Breast epithelium (tissue), 3 donors: ENCODE measurements at regions not wholly inside any gene's neighbourhood (a gene's known extent, or its start where the extent isn't known, plus 50 kb on each side); places are given as distances from the start of the nearest gene placed in this dataset.

Source experiments
- POLR2AphosphoS5 ChIP-seq, 3 donors: sonication (generic); formaldehyde crosslinking; IDR thresholded peaks; one replicate each; pipeline ENCODE4 v1.6.1; 2017; ENCODE audit warnings: antibody characterized with exemption in 3 of 3
- TF ChIP-seq, protein P1 (sequence below), 3 donors: fragments of 450-650 bp; IDR thresholded peaks; one replicate each; pipeline ENCODE4 v1.5.1; 2016 to 2017; ENCODE audit warnings: antibody characterized with exemption in 3 of 3, mild to moderate bottlenecking in 3 of 3, moderate library complexity in 3 of 3

DNA sequence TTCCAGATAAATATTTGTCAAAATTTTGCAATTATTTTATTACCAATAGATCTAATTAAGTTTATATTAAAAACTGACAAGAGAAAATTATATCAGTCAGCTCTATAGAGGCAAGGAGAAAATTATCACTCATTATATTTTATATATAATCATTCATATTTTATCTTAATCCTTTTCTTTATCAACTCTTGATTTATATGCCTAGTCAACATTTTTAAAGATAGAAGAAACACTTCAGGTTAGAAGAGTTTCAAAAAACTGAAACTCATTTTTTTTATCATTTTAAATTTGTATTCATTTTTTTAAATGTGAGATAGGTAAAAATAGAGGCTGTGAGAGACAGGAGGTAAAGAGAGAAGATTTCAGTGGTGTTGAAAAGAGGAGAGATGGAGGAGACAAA lies 217.3 kb upstream of the P2RY1 start:
- no peak for TF ChIP-seq POLR2AphosphoS5 (IDR thresholded peaks at IDR 0.05)
- TF ChIP-seq, protein P1, sequence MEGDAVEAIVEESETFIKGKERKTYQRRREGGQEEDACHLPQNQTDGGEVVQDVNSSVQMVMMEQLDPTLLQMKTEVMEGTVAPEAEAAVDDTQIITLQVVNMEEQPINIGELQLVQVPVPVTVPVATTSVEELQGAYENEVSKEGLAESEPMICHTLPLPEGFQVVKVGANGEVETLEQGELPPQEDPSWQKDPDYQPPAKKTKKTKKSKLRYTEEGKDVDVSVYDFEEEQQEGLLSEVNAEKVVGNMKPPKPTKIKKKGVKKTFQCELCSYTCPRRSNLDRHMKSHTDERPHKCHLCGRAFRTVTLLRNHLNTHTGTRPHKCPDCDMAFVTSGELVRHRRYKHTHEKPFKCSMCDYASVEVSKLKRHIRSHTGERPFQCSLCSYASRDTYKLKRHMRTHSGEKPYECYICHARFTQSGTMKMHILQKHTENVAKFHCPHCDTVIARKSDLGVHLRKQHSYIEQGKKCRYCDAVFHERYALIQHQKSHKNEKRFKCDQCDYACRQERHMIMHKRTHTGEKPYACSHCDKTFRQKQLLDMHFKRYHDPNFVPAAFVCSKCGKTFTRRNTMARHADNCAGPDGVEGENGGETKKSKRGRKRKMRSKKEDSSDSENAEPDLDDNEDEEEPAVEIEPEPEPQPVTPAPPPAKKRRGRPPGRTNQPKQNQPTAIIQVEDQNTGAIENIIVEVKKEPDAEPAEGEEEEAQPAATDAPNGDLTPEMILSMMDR (IDR thresholded peaks at IDR 0.05), result no peak
